H4 (cell line): ENCODE measurements at regions not wholly inside any gene's neighbourhood (a gene's known extent, or its start where the extent isn't known, plus 50 kb on each side); places are given as distances from the start of the nearest gene placed in this dataset.

ENCODE experiments used
- DNase-seq: peaks from one replicate; pipeline ENCODE4 v3.0.0-alpha.2; 2015; ENCODE audit warnings: low spot score

DNA sequence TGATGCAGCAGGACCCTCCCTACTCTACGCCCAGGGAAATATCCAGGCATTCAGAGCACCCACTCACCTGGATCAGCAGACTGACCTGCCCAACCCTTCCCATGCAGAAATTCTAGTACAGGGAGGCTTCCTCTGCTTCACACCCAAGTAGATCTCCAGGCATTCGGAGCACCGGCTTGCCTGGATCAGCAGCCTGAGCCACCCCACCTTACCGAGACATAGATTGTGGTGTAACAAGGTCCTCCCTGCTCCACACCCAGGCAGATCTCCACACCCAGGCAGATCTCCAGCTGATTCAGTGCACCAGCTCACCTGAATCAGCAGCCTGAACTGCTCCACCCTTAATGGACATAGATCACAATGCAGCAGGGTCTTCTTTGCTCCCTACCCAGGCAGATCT is 215.1 kb upstream of the CPEB2 start:
- DNase-seq: no peak

DNA sequence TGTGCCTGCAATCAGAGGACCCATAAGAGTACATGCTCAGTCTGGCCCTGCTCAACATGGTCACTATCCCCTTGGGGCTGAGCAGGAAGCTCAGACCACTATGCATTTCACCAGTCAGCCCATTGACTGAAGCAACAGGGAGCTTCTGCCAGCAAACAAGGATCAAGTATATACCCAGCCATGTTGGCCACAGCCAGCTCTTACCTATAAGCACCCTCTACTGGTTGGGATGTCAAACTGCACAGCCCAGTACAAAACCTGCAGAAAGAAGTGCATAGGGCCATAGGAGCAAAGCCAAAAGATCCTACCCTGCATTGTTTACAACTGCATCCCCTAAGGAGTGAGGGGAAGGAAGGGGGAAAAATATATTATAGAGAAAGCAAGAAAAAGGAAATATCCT is 214.4 kb upstream of the CPEB2 start:
- peak; percentile 39 for DNase-seq

DNA sequence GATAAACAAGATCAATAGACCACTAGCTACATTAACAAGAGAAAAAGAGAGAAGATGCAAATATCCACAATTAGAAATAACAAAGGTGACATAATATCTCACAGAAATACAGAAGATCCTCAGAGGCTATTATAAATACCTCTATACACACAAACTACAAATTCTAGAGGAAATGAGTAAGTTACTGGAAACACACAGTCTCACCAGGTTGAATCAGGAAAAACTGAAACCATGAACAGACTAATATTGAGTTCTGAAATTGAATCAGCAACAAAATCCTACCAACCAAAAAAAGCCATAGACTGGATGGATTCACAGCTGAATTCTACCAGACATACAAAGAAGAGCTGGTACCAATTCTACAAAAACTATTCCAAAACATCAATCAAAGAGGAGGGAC is 211.8 kb upstream of the CPEB2 start:
- DNase-seq: no peak

DNA sequence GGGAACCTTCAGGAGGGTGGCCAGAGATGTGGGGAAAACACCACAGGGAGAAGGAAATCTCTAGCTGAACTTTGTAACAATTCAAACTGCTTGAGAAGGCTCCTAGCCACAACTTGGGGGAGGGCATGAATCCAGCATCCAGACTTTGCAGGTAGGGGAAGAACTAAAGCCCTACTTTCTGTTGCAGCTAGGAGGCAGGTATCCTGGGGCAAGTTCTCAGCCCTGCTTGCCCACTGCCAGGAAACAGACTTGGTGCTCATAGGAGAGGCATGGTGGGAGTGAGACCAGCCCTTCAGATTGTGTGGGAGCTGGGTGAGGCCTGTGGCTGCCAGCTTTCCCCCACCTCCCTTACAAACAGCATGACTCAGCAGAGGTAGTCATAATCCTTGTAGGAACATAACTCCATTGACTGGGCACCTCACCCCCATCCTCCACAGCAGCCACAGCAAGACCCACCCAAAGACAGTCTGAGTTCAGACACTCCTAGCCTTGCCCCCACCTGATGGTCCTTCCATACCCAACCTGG is 209.5 kb upstream of the CPEB2 start:
- no peak for DNase-seq

DNA sequence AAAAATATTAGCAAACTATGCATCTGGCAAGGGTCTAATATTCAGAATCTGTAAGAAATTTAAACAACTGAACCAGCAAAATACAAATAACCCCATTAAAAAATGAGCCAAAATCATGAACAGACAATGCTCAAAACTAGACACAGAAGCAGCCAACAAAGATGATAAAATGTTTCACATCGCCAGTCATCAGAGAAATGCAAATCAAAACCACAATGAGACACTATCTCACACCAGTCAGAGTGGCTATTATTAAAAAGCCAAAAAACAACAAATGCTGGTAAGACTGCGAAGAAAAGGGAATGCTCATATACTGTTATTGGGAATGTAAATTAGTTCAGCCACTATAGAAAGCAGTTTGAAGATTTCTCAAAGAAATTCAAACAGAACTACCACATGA is 201.3 kb upstream of the CPEB2 start:
- DNase-seq: no peak

DNA sequence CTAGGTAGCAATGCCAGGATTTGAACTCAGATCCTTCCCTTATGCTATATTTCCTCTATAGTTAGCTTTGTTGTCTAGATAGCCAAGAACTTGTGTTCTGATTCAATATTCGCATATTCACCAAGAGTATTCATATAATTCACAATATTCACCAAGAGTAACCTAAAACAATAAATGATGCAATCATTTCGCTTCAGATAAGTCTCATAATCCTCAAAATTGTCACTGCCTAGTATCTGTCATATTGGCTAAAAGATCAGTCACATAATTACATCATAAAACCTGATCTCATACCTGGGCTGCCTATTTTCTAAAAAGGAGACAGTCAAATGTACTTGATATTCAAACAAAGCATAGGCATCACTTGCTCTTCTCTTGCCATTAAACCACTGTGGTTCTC is 199.7 kb upstream of the CPEB2 start:
- DNase-seq: no peak

DNA sequence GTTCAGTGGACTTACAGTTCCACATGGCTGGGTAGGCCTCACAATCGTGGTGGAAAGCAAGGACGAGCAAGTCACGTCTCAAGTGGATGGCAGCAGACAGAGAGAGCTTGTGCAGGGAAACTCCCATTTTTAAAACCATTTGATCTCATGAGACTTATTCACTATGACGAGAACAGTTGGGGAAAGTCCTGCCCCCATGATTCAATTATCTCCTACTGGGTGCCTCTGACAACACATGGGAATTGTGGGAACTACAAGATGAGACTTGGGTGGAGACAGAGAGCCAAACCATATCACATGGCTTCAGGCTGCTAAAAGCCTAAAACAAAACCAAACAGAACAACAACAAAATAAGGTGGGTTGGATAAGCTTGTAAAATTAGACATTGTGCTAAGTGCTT is 194.4 kb upstream of the CPEB2 start:
- DNase-seq: no peak

DNA sequence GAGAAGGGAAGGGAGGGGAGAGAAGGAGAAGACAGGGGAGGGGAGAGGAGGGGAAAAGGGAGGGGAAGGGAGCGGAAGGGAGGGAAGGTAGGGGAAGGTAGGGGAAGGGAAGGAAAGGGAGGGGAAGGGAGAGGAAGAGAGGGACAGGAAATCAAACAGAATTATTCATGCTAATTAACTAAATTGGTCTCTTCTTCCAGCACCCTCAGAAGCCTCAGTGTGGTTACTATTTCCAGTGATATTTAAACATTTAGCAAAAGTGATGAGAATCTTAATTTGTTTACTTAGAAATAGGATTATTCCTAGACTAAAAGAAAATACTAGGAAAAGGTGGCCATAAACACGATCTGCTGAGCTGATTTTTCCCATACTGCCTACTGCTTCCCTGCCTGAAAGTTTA is 193.1 kb upstream of the CPEB2 start:
- no peak for DNase-seq

DNA sequence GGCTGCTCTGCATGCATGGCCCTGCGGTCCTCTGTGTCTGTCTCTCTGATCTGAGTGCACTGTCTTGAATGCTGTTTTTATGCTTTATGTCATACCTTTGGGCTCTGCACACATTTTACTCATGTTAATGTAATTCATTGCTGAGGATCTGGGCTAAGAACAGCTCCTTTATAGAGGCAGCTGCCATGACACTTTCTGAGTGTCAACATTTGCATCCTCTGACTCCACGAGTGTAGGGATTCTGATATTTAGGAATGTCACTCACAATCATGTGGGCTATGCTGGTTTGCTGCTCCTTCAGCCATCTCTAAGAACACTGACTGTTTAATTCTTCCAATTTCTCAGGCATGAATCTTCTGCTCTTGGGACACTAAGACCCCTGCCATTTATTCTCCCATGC is 192.2 kb upstream of the CPEB2 start:
- no peak for DNase-seq

DNA sequence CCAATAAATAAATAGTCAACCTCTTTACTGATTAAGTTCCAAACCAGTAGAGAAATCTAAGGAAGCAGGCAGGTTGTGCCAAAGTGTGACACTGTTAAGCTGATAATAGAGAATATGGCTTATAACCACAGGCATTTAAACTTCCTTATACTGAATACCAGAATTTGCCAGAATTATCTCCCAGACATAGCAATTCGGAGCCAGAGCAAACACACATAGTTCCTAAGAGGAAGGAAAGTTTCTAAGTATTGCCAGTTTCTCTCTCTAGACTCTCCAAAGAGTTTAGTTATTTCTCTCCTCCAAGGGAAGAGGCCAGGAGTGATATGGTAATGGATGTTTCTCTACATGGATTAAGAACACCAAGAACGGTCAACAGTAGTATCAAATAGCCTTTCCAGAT is 191.7 kb upstream of the CPEB2 start:
- DNase-seq: no peak

DNA sequence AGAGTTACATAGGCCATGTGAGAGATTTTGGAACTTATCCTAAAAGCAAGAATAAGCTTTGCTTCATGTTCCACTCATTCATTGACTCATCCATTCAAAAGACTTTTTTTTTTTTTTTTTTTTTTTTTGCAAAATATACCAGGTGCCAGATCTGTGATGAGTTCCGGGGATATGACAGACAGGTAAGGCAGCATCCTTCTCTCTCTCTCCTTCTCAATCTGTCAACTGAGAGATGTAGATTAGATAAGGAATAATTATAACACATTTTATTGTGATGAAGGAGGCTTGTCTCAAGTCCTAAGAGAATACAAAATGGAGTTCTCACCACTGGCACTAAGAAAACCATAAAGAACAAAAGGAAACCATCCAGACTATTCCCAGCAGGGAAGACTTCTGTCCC is 190.2 kb upstream of the CPEB2 start:
- no peak for DNase-seq

DNA sequence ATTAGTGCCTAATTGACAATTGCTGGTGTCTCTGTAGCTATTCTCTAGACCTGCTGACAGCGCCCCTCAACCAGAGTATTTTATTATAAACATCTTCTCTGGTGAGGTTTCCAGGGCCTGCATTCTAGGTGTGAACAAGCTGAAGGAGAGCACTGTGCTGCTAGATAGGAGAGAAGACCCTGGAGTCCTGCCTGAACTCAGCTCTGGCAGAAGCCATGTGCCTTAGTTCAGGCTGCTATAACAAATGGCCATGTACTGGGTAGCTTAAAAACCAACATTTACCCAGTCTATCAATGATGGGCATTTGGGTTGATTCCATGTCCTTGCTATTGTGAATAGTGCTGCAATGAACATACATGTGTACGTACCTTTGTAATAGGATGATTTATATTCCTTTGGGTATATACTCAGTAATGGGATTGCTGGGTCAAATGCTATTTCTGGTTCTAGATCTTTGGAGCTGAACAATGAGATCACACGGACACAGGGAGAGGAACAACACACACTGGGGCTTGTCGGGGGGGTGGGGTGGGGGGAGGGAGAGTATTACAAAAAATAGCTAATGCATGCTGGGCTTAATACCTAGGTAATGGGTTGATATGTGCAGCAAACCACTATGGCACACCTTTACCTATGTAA is 185.5 kb upstream of the CPEB2 start:
- no peak for DNase-seq

DNA sequence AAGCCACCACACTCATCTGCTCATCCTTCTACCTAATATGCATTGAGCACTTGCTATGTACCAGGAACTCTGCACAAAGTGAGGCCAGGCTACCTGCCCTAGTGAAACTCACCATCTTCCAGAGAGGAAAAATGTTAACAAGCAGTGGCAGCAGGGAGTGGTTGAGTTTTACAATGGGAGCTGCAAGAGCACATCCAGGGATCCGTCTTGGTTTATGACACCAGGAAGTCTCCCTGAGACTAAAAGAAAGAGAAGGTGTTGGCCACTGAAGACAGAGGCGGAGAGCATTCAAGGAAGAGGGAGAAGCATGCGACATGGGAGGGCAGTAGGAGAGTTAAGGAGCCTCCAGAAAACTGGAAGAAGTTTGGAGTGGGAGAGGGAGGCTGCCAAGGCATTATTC is 178.1 kb upstream of the CPEB2 start:
- DNase-seq: no peak

DNA sequence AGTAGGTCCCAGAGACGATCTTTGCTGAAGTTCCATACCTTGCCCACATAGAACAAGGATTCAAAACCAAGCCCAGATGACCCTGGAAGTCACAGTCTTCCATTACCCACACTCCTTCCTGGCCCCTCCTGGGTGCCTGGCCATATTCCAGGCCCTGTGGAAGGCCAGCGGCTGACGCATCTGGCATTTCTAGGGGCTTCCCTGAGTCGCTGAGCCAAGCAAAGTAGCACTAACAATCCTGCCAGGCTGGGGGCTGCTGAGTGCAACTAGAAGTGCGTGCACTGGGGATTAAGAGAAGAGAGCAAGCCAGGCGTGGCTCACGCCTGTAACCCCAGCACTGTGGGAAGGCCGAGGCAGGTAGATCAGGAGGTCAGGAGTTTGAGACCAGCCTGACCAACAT is 175.2 kb upstream of the CPEB2 start:
- no peak for DNase-seq

DNA sequence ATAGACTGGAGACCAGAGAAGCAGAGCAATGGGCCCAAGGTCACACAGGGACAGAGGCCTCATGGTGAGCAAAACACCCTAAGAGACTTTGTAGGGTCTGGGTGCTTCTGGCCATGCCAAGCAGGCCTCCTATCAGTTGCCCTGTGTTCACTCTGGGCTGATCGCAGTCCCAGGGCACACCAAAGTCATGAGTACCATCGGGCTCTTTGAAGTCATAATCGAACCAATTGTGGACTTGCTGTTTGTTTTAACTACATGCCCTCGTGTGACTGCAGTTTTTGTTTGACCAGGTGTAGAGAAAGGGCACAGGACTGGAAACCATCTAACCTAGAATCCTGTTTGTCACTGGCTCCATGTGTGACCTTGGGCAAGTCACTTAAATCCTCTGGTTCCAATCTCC is 172.5 kb upstream of the CPEB2 start:
- no peak for DNase-seq

DNA sequence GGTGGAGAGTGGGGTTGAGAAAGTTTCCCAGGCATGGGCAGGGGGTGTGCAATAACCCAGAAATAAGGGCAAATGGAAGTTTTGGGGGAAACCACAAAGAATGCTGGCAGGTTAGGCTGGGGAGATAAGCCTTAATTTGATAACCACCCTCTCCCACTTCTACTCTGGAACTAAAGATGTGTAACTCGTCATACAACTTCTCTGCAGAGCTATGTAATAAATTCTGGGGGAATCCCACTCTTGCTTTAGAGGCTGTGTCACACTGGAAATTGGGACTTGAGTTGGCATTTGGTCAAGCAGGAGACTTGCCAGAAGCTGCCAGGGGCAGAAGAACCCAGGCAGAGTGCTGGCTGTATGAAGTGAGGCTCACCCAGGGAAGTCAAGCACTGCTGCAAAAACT is 170.9 kb upstream of the CPEB2 start:
- no peak for DNase-seq

DNA sequence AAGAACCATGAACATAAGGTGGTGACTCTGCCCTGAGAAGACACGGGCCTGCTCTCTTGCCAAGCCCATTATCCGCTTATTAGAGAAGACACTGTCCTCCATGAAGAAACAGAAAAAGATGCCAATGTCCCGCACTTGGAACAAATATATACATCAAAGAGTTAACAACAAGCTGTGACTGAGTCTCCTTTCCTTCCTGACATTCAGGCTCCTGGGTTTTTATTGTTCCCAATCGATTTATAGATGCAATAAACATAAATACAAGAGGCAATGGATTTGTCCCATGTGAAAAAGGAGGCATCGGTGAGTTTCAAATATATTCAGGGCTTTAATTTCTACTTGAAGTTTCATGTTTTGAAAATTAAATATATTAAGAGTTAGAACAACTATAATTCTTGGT is 169.2 kb upstream of the CPEB2 start:
- no peak for DNase-seq

DNA sequence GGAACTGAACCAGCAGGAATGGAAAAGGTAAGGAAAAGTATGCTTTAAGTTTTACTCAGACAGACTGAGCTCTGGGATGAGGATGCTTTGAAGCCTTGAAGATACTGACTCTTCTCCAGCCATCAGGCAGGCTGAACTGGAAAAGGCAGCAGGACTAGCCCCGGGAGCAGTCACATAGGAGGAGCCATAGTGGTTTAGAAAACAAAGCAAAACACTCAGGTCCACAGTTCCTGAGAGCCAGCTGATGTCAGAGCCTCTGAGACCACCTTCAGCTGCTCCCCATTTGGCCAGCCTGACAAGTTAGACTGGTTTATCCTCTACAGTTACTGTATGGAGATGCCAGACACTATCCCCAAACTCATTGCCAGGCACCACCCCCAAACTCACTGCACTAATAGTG is 167.9 kb upstream of the CPEB2 start:
- DNase-seq: no peak

DNA sequence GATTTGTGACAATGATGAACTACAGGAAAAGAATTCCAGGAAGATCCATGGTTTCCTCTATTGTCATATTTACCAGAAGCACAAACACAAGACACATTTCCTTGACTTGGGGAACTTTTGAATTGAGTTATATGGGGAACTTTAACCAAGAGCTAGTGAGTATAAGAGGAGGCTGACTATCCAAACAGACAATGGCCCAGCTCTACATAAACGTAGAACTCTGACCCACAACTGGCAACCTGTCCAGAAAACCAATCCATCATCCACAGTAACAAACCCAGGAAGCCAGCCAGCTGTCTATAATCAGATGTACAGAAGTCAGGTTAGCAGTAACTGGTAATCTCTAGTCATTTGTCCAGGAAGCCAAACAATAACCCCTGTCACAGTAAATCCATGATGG is 167.0 kb upstream of the CPEB2 start:
- DNase-seq: no peak

DNA sequence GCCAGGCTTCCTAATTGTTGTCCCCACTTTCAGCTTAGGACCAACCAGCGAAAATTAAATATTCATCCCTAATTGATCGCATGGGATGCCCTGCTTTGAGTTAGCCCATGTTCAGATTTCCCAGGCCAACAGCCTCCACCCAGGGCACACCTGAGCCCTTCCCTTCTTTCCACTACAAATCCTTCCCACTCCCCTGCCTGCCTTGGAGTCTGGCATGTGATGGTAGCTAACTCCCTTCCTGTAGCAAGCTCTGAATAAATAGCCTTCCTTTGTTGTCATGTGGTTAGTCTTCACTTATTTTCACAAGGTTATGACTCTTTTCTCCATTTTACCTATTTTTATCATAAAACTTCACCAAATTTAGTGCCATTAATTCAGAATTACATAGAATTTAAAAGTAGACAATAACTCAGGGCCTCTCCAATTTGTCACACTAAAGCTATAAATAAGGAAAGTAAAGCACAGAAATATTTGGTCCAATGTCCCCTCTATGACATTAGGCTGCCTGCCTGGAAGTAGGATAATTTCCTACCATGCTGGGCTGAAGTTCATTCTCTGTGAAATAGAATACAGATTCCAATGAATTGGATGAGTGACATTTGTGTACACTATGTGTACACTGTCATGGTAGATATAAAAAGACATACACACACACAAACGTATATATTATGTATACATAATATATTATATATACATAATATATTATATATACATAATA is 166.4 kb upstream of the CPEB2 start:
- DNase-seq: no peak

DNA sequence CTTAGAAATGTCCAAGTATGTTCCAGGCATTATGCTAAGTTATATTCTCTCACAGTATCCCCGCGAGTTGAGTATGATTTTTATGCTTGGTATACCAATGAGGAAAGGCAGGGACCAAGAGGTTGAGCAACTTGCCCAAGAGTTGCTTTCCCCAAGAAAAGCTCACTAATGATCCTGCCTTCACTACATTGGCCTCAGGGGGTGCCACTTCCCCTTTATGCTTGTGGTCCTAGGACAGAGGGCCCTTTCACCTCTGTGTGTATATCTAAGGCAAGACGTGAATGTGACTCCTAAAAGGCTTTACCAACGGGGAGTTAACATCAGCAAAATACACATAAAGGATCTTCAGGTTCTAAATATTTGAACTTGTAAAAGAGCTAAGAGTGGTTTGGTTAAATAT is 164.4 kb upstream of the CPEB2 start:
- DNase-seq: no peak

DNA sequence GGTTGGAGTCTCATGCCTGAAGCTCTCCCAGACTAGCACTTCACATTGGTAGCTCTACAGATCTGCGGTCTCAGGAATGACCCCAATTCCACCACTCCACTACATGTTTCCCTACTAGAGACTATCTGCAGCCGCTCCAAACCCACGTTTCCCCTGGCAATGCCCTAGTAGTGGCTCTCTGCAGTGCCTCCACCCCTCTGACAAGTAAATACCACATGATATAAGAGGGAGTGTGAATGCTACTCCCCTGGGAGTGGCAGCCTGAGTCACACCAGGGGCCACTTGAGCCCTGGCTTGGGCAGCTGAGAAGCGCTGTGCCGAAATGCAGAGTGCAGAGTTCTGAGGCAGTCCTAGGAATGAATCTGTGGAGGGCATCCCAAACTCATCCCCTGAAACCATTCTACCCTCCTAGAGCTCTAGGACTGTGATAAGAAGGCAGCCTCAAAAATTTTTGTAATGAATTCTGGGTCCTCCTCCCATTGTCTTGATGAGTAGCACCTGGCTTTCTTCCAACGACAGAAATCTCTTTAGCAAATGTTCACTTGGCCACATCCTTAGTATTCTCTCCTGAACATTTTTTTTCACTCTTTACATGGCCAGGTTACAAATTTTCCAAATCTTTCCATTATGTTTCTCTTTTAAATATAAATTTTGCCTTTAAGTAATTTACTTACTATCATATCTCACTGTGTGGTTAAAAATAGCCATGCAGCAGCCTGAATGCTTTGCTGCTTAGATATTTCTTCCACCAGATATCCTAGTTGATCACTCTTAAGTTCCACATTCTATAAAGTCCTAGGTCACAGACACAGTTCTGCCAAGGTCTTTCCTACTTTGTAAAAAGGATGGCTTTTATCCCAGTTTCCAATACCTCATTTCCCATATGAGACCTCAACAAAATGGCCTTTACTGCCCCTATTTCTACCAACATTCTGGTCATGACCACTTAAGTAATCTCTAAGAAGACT is 160.2 kb upstream of the CPEB2 start:
- DNase-seq: peak; percentile 47
